ENCODE measurements at regions not wholly inside any gene's neighbourhood (a gene's known extent, or its start where the extent isn't known, plus 50 kb on each side); places are given as distances from the start of the nearest gene placed in this dataset.
"Not testable (repeated sequence)": the region's sequence is repeated elsewhere in the genome, so short reads cannot be mapped to it uniquely, and the experiment has no call there.

GRCh38 chr5:156089955-156090940 lies 236.7 kb upstream of the SGCD start:
- DNase-seq (ENCODE audit: low read depth in 1 of 2, low spot score in 2 of 2); H4K91ac ChIP-seq (replicated peaks; ENCODE audit: insufficient read length, low read length); H4K20me1 ChIP-seq (replicated peaks in 1 of 2; ENCODE audit: control insufficient read depth in 1 of 2, insufficient read depth in 2 of 2, low read length in 2 of 2); H3K23ac ChIP-seq (ENCODE audit: insufficient read length); H4K5ac ChIP-seq (ENCODE audit: insufficient read length, low read depth, low read length); H3K79me1 ChIP-seq (ENCODE audit: low read depth, low read length); H3K4me2 ChIP-seq (ENCODE audit: insufficient read depth in 1 of 2, low read depth in 2 of 2, low read length in 2 of 2); H3K23me2 ChIP-seq (ENCODE audit: low read depth, low read length); H3K27me3 ChIP-seq (replicated peaks in 1 of 4; ENCODE audit: control insufficient read depth in 3 of 4, extremely low read depth in 1 of 4, insufficient read depth in 3 of 4, low read length in 3 of 4); H3K4me3 ChIP-seq (ENCODE audit: extremely low read depth in 1 of 4, insufficient read depth in 2 of 4, low read depth in 3 of 4, low read length in 4 of 4); H3K79me2 ChIP-seq (ENCODE audit: control insufficient read depth in 1 of 2, insufficient read depth in 2 of 2, low read length in 2 of 2); H3K27ac ChIP-seq (ENCODE audit: low read depth, low read length); POLR2A ChIA-PET (ENCODE audit: partially characterized antibody); H2AK5ac ChIP-seq (ENCODE audit: low read depth, low read length); H2BK15ac ChIP-seq (ENCODE audit: low read length); H3K56ac ChIP-seq (replicated peaks; ENCODE audit: insufficient read length, low read depth, low read length); FAIRE-seq; H3K4me1 ChIP-seq (replicated peaks in 1 of 4; ENCODE audit: control insufficient read depth in 3 of 4, insufficient read depth in 4 of 4, low read length in 3 of 4); H3K18ac ChIP-seq (ENCODE audit: extremely low read depth, low read length); H2AFZ ChIP-seq (ENCODE audit: low read length); H2BK120ac ChIP-seq (replicated peaks; ENCODE audit: low read depth, low read length); H2BK5ac ChIP-seq (ENCODE audit: low read depth, low read length); H3K4ac ChIP-seq (replicated peaks; ENCODE audit: insufficient read length, low read depth, low read length); H3K9ac ChIP-seq (replicated peaks in 1 of 4; ENCODE audit: extremely low read depth in 1 of 4, low read depth in 3 of 4, low read length in 3 of 4); H2BK12ac ChIP-seq (ENCODE audit: low read depth, low read length); H2BK20ac ChIP-seq (ENCODE audit: low read length); H4K8ac ChIP-seq (ENCODE audit: extremely low read depth, insufficient read depth, low read length); H3K14ac ChIP-seq (ENCODE audit: insufficient read length); H3K36me3 ChIP-seq (ENCODE audit: control insufficient read depth in 2 of 4, insufficient read depth in 4 of 4, low read length in 3 of 4): not testable (repeated sequence)
- CTCF ChIA-PET (ENCODE audit: partially characterized antibody): interaction anchor here (0.6 kb wide), 1 partner anchor 980 kb away, joined by 3 read pairs; no protein-coding TSS in a partner anchor
- TF ChIP-seq EP300 (IDR thresholded peaks at IDR 0.05; ENCODE audit: borderline replicate concordance in 1 of 2, low read depth in 2 of 2, low read length in 2 of 2): peak in 1 of 2 experiments; percentile 49; a peak in 1 of 3 replicates
- 90% methylated on average over 10 of the region's 10 CpGs; no CpG with 5 or more reads in 1 of the 2 experiments for WGBS, 2 experiments (ENCODE audit: extremely low coverage in 1 of 2, insufficient coverage in 1 of 2, insufficient read length in 1 of 2, insufficient replicate concordance in 2 of 2, low coverage in 1 of 2, low lambda C conversion rate in 2 of 2, missing lambda C conversion rate in 1 of 2)
- peaks cover 23 to 27% of the 10 kb centered on the region in 2 experiments; a peak in 2 of 4 replicates for H3K9me3 ChIP-seq (ENCODE audit: insufficient read depth in 2 of 2, low read depth in 1 of 2, low read length in 1 of 2)

All from H1 (cell line).